Fibroblast of mammary gland (primary cell): ENCODE measurements at regions not wholly inside any gene's neighbourhood (a gene's known extent, or its start where the extent isn't known, plus 50 kb on each side); places are given as distances from the start of the nearest gene placed in this dataset.

Source experiments
- DNase-seq: peaks from one replicate; pipeline ENCODE4 v3.0.0-alpha.2; 2010; ENCODE audit warnings: low read depth
- H3K4me3 ChIP-seq: 2 replicates; pipeline ENCODE4 v1.5.1; 2011; ENCODE audit warnings: low read depth, mild to moderate bottlenecking, low read length, moderate library complexity; ENCODE audit not compliant: control insufficient read depth
- CTCF ChIP-seq: conservative IDR thresholded peaks from 2 replicates; pipeline ENCODE4 v1.5.1; 2011; ENCODE audit warnings: low read depth, low read length, inconsistent platforms; ENCODE audit not compliant: control insufficient read depth, insufficient read depth

GRCh38 chr3:106371971-106372805 lies 503.4 kb upstream of the CBLB start:
- TF ChIP-seq CTCF, result no peak
- H3K4me3 ChIP-seq, result no peak overlapping the region
- DNase-seq, result no peak

- DNase-seq, result no peak
- H3K4me3 ChIP-seq, result no peak overlapping the region
- TF ChIP-seq CTCF, result no peak
Measured at GRCh38 chr3:106372806-106373190, 504.0 kb upstream of the CBLB start.

GRCh38 chr3:106376016-106376570 lies 507.3 kb upstream of the CBLB start:
- H3K4me3 ChIP-seq, result no peak overlapping the region
- no peak for TF ChIP-seq CTCF
- DNase-seq, result no peak

GRCh38 chr3:106379251-106379750 lies 510.5 kb upstream of the CBLB start:
- H3K4me3 ChIP-seq, result no peak overlapping the region
- DNase-seq, result no peak
- no peak for TF ChIP-seq CTCF

- H3K4me3 ChIP-seq, result no peak overlapping the region
- no peak for DNase-seq
- no peak for TF ChIP-seq CTCF
Measured at GRCh38 chr3:106380232-106380631, 511.4 kb upstream of the CBLB start.

GRCh38 chr3:106381286-106381938 lies 512.6 kb upstream of the CBLB start:
- no peak for TF ChIP-seq CTCF
- DNase-seq, result no peak
- H3K4me3 ChIP-seq, result no peak overlapping the region
